ENCODE measurements at regions not wholly inside any gene's neighbourhood (a gene's known extent, or its start where the extent isn't known, plus 50 kb on each side); places are given as distances from the start of the nearest gene placed in this dataset.

- Histone ChIP-seq H3K36me3 (ENCODE audit: low read depth, missing control alignments) (no peaks in the 10 kb centered on the region), H3K27ac (no peak overlapping the region), H3K4me1 (no peaks in the 10 kb centered on the region), H3K9me3 (no peaks in the 10 kb centered on the region), H3K27me3 (no peaks in the 10 kb centered on the region), H3K4me3 (no peak overlapping the region)
- no peak for TF ChIP-seq CTCF (IDR thresholded peaks at IDR 0.05)
- TF ChIP-seq POLR2A (IDR thresholded peaks at IDR 0.05) = no peak
- intact Hi-C loops (cut with DNase I; ENCODE audit: low total_unique reads) = no loop called here
- no peak for DNase-seq
- 71 to 73% methylated on average over 7 of the region's 7 CpGs for WGBS, 2 donors
These were observed 349.4 kb upstream of the NCAM1 start for GRCh38 chr11:112611771-112612170.

DNA sequence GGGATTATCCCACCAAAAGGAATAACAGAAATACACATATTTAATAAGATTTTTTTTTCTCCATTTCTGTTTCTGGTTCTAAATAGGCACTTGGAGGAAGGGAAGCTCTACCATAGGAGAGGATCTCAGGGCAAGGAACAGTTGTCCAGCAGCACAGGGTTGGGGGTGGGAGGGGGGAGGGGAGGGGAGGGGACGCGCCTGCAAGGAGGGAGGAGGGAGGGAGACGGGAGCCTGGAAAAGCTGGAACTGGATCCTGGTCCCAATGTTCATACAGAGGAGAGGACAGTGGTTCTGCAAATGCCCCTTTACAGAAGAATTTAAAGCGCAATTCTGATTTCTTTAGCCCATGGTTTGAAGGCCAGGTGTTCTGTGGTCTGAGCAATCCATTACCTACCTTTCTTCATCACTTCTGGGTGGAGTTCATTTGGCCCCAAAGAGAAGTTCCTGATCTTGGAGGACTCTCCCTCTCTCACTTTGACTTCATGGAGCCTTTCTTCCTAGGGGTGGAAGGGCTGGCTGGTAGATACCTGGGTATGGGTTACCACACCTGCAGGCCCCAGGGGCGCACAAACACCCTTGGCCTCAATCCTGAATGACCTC, 348.9 kb upstream of the NCAM1 start:
- Histone ChIP-seq H3K36me3 (ENCODE audit: low read depth, missing control alignments) (no peaks in the 10 kb centered on the region), H3K4me1 (no peaks in the 10 kb centered on the region), H3K4me3 (no peak overlapping the region), H3K27ac (no peak overlapping the region), H3K9me3 (no peaks in the 10 kb centered on the region), H3K27me3 (no peaks in the 10 kb centered on the region)
- WGBS, 2 donors = 55 to 58% methylated on average over 5 of the region's 5 CpGs
- DNase-seq = no peak
- intact Hi-C loops (cut with DNase I; ENCODE audit: low total_unique reads) = no loop called here
- TF ChIP-seq POLR2A (IDR thresholded peaks at IDR 0.05) (no peak), CTCF (IDR thresholded peaks at IDR 0.05) (no peak)

DNA sequence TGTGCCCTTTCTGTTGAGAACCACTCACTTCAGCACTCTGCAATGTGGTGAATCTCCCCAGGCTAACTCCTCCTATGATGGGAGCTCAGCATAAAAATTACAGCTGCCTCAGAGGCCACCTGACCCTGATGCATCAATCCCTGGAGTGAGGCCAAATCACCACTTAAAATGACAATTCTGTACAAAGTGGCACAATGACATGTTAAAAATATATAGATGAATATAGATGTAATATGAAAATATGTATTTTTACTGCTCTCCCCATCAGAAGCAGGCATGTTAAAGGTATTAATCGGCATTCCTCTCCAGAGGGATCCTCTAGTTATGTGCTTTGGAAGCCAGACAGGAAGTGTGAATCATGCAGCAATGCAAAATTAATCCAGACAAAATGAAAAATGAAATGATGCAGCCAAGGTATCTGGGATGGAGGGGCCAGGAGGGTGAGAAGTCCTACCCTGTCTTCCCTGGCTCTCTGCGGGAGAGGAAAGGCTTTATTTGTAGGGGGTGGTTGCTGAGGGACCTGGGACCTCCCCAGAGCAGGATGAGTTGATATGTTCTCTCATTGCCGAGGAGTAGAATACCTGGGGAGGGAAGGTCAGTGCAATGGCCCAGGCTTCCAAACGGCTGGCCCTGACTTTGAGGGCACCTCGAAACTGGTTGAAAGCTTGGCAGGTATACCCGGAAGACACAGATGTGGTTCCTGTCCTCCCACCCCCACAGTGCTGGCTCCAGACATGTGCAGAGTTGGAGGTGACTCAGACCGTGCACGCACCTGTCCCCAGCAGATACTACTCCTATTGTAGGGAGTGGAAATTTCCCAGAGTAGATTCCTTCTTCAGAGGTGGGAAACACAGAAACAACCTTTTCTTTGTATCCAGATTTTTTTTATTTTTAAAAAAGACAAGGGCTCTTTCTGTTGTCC, 347.9 kb upstream of the NCAM1 start:
- no peak for DNase-seq
- H3K27ac ChIP-seq = no peak overlapping the region
- H3K4me1 ChIP-seq = no peaks in the 10 kb centered on the region
- no peaks in the 10 kb centered on the region for H3K36me3 ChIP-seq (ENCODE audit: low read depth, missing control alignments)
- TF ChIP-seq POLR2A (IDR thresholded peaks at IDR 0.05) = no peak
- TF ChIP-seq CTCF (IDR thresholded peaks at IDR 0.05) = no peak
- WGBS, 2 donors = 56 to 59% methylated on average over 8 of the region's 8 CpGs
- no peaks in the 10 kb centered on the region for H3K9me3 ChIP-seq
- intact Hi-C loops (cut with DNase I; ENCODE audit: low total_unique reads) = no loop called here
- H3K4me3 ChIP-seq = no peak overlapping the region
- no peaks in the 10 kb centered on the region for H3K27me3 ChIP-seq

DNA sequence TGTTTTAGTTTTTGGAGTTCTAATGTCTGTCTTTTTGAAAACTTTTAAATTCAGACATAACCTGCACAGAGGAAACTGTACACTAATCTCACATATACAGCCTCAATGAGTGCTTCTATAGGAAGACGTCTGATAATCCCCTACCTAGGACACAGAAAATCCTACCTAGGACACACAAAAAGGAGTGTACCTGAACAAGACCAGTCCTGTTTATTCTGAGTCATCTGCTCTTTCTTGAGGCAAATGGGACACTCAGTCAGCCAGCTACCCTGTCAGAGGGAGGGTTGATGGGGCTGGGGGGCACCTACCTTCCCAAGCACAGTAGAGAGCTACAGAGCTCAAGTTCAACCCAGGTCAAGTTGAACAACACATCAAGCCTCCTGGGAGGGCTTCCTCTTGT, 346.6 kb upstream of the NCAM1 start:
- TF ChIP-seq POLR2A (IDR thresholded peaks at IDR 0.05) (no peak), CTCF (IDR thresholded peaks at IDR 0.05) (no peak)
- WGBS, 2 donors = 80 to 91% methylated on average over 1 of the region's 1 CpG
- intact Hi-C loops (cut with DNase I; ENCODE audit: low total_unique reads) = no loop called here
- Histone ChIP-seq H3K4me1 (no peaks in the 10 kb centered on the region), H3K27ac (no peak overlapping the region), H3K4me3 (no peak overlapping the region), H3K27me3 (no peaks in the 10 kb centered on the region), H3K36me3 (ENCODE audit: low read depth, missing control alignments) (no peaks in the 10 kb centered on the region), H3K9me3 (no peaks in the 10 kb centered on the region)
- DNase-seq = no peak

Measured in testis (tissue), 2 donors.